SW480 (cell line): ENCODE measurements at regions not wholly inside any gene's neighbourhood (a gene's known extent, or its start where the extent isn't known, plus 50 kb on each side); places are given as distances from the start of the nearest gene placed in this dataset.
"Not testable (repeated sequence)": the region's sequence is repeated elsewhere in the genome, so short reads cannot be mapped to it uniquely, and the experiment has no call there.

ENCODE experiments used
- DNase-seq: peaks from one replicate; pipeline ENCODE4 v3.0.0-alpha.2; 2016; ENCODE audit warnings: low spot score

GRCh38 chr1:73842436-73842835, 355.5 kb downstream of the LRRIQ3 start:
- DNase-seq: no peak

GRCh38 chr1:73839922-73840321, 358.1 kb downstream of the LRRIQ3 start:
- no peak for DNase-seq

- no peak for DNase-seq
Observed at GRCh38 chr1:73832276-73833181, 365.4 kb downstream of the LRRIQ3 start.

GRCh38 chr1:73827283-73827682, 370.7 kb downstream of the LRRIQ3 start:
- not testable (repeated sequence) for DNase-seq

GRCh38 chr1:73824065-73824464, 373.9 kb downstream of the LRRIQ3 start:
- DNase-seq: no peak

- DNase-seq: no peak
Observed at GRCh38 chr1:73821520-73821919, 376.5 kb downstream of the LRRIQ3 start.

GRCh38 chr1:73820843-73821242, 377.1 kb downstream of the LRRIQ3 start:
- DNase-seq: no peak

- no peak for DNase-seq
Observed at GRCh38 chr1:73813716-73814115, 384.3 kb downstream of the LRRIQ3 start.

- no peak for DNase-seq
Observed at GRCh38 chr1:73813236-73813635, 384.7 kb downstream of the LRRIQ3 start.

GRCh38 chr1:73811798-73812197, 386.2 kb downstream of the LRRIQ3 start:
- no peak for DNase-seq

- DNase-seq: no peak
Observed at GRCh38 chr1:73804935-73805334, 393.0 kb downstream of the LRRIQ3 start.

- no peak for DNase-seq
Observed at GRCh38 chr1:73803380-73803779, 394.6 kb downstream of the LRRIQ3 start.

- no peak for DNase-seq
Observed at GRCh38 chr1:73801912-73802429, 396.0 kb downstream of the LRRIQ3 start.

- DNase-seq: no peak
Observed at GRCh38 chr1:73800376-73800775, 397.6 kb downstream of the LRRIQ3 start.

GRCh38 chr1:73789965-73790364, 408.0 kb downstream of the LRRIQ3 start:
- DNase-seq: no peak

- no peak for DNase-seq
Observed at GRCh38 chr1:73784026-73784425, 413.9 kb downstream of the LRRIQ3 start.

GRCh38 chr1:73783352-73783751, 414.6 kb downstream of the LRRIQ3 start:
- DNase-seq: no peak

GRCh38 chr1:73782901-73783300, 415.1 kb downstream of the LRRIQ3 start:
- no peak for DNase-seq

- DNase-seq: peak; percentile 2
Observed at GRCh38 chr1:73781251-73781650, 416.7 kb downstream of the LRRIQ3 start.

- DNase-seq: no peak
Observed at GRCh38 chr1:73778471-73778870, 419.5 kb downstream of the LRRIQ3 start.

GRCh38 chr1:73775896-73776295, 422.1 kb downstream of the LRRIQ3 start:
- DNase-seq: no peak

GRCh38 chr1:73772941-73773340, 425.0 kb downstream of the LRRIQ3 start:
- DNase-seq: no peak

GRCh38 chr1:73771396-73771795, 426.6 kb downstream of the LRRIQ3 start:
- no peak for DNase-seq
